Fibroblast of pulmonary artery (primary cell): ENCODE measurements at regions not wholly inside any gene's neighbourhood (a gene's known extent, or its start where the extent isn't known, plus 50 kb on each side); places are given as distances from the start of the nearest gene placed in this dataset.

ENCODE experiments used
- DNase-seq: peaks from one replicate; pipeline ENCODE4 v3.0.0-alpha.2; 2010; ENCODE audit warnings: low read depth
- H3K4me3 ChIP-seq: replicated peaks from 2 replicates; pipeline ENCODE4 v1.5.1; 2011; ENCODE audit warnings: low read depth, mild to moderate bottlenecking, control low read depth, low read length, moderate library complexity
- CTCF ChIP-seq: IDR thresholded peaks from 2 replicates; pipeline ENCODE4 v1.5.1; 2011; ENCODE audit warnings: mild to moderate bottlenecking, control low read depth, low read length, inconsistent platforms; ENCODE audit errors: missing control alignments

- DNase-seq: no peak
- no peak for TF ChIP-seq CTCF
Measured at GRCh38 chr13:105285526-105285925, 1249.9 kb downstream of the EFNB2 start.

GRCh38 chr13:105282406-105283285 lies 1252.8 kb downstream of the EFNB2 start:
- H3K4me3 ChIP-seq: no peak overlapping the region
- no peak for DNase-seq
- TF ChIP-seq CTCF: no peak

More at GRCh38 chr13:105285526-105285925, 1249.9 kb downstream of the EFNB2 start:
- H3K4me3 ChIP-seq: no peak overlapping the region

- DNase-seq: no peak
- no peak for TF ChIP-seq CTCF
- H3K4me3 ChIP-seq: no peak overlapping the region
Measured at GRCh38 chr13:105278943-105279381, 1256.5 kb downstream of the EFNB2 start.

- no peak for DNase-seq
- H3K4me3 ChIP-seq: no peak overlapping the region
- TF ChIP-seq CTCF: no peak
Measured at GRCh38 chr13:105276571-105276970, 1258.9 kb downstream of the EFNB2 start.

GRCh38 chr13:105273665-105274222 lies 1261.7 kb downstream of the EFNB2 start:
- no peak overlapping the region for H3K4me3 ChIP-seq
- no peak for TF ChIP-seq CTCF
- DNase-seq: no peak

- DNase-seq: no peak
- no peak for TF ChIP-seq CTCF
- no peak overlapping the region for H3K4me3 ChIP-seq
Measured at GRCh38 chr13:105272660-105273631, 1262.5 kb downstream of the EFNB2 start.
